ENCODE measurements at regions not wholly inside any gene's neighbourhood (a gene's known extent, or its start where the extent isn't known, plus 50 kb on each side); places are given as distances from the start of the nearest gene placed in this dataset.

GRCh38 chr6:169988769-169989550, 237.5 kb downstream of the ERMARD start:
- no peak for DNase-seq (ENCODE audit: low read depth in 3 of 3, low spot score in 2 of 3)

- DNase-seq (ENCODE audit: low read depth in 3 of 3, low spot score in 2 of 3), result no peak
Observed at GRCh38 chr6:169986848-169987498, 235.6 kb downstream of the ERMARD start.

DNA sequence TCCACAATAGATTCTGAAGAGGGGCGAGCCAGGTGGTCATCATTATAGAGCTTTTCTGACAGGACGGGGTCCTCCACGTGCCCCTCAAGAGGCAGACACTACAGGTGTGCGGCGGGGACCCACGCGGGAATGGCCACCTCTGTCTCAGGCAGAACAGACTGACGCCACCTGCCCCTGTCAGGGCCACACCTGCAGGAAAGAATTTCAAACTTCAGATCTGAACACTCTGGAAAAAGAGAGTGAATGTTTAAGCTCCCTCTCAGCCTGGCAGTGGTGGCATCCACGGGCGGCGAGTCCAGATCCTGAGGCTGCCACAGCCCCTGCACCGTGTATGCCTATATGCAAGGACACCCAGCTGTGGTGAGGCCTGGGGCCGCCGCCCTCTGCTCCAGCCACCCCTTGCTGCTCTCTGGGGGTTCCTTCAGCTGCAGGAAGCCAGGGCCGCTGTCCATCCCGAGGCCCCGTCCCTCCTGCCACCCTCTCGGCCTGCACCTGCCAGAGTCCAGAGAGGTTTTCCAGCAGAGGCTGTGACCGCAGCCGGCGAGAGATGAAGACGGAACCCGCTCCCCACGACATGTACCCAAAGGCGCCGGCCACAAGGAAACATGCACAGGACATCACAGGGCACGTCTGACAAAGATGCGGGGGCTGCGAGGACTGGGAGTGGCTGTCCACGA, 234.9 kb downstream of the ERMARD start:
- no peak for DNase-seq (ENCODE audit: low read depth in 3 of 3, low spot score in 2 of 3)

DNA sequence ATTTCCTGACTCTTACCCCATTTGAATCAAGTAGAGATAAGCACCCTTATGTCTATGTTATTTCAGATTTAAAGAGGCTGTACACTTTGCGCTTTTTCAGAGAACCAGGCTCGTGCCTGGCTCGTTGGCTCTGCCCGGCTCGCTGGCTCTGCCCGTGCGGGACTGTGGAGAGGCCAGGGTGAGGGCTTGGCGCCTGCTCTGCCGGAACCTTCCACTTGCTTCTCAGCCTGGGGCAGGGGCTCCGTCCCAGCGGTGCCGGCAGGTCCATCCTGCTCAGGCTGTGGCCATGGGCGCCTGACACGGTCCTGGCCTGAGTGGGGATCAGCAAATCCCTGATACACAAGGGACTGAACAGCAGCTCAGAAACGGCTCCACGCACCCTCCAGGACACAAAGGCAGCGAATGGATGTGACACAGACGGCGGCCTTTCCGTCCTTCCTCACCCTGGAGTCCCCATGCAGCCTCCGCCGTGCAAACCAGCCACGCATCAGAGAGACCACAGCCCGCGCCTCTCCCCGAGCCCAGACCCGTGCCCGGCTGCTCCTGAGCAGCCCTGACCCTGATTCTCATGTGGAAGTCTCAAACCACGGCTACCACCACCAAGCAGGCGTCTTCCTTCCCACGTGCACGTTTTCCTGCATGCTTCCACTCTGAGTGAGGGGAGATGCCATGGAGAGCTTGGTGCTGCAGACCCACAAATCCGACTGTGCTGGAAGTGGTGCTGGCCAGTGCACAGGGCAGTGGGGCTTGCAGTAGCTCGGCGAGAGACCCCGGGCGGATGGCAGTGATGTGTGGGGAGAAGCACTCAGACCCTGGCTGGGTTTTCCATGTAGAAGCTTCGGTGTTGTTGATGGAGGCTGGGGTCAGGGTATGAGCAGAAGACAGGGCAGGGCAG, 233.9 kb downstream of the ERMARD start:
- DNase-seq (ENCODE audit: low read depth in 3 of 3, low spot score in 2 of 3), result no peak

DNA sequence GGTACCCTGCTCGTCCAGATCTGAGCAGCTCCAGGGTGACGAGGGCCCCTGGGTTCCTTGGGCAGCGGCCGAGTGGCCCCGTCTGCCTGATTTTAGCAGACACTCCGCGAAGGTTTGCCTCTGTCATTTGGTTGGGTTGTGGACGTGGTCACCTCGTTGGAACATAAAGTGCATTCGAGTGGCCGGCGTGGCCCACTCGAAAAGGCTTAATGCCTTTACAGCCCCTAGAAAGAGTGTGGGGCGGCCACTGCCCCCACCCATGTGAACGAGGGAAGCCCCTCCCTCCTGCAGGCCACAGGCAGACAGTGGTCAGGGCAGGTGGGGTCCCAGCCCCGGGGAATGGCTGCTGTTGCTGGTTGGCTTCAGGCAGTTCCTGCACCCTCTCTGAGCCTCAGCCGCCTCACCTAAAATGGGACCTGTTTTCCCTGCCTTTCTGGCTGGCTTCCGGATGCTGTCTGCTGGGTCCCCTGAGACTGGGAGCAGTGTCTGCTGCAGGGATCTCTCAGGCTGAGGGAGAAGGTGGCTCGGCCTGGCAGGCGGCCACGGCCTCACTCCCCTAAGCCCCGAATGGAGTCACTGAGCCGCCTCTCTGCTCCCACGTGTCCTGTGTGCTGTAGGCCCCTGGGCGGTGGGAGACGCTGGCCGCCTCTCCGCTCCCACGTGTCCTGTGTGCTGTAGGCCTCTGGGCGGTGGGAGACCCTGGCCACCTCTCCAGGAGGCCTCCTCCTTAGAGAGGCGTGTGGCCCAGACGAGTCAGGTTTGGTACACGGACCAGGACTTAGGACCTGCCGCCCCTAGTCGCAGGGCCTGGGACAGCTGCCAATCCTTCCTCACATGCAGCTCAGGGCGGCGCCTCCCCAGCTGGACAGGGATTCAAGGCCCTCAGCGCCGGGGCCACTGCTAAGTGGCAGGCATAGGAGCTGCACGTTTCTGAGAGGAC, 233.0 kb downstream of the ERMARD start:
- DNase-seq (ENCODE audit: low read depth in 3 of 3, low spot score in 2 of 3), result no peak

DNA sequence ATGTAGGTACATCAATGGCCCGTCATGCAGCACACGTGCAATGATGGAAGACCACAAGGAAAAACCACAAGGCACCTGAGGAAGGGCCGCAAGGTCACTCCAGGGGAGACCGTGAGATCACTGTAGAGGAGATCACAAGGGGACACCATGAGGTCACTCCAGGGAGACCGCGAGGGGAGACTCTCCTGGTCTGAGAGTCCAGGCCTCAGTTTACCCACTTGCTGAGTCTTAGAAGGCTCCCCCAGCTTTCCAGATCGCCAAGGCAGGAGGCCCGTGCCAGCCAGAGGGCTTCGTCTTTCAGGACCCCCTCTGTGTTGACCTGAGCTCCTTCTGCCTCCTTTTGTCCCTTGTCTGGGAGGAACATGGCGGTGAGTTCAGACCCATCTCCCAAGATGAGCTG, 232.2 kb downstream of the ERMARD start:
- no peak for DNase-seq (ENCODE audit: low read depth in 3 of 3, low spot score in 2 of 3)

DNA sequence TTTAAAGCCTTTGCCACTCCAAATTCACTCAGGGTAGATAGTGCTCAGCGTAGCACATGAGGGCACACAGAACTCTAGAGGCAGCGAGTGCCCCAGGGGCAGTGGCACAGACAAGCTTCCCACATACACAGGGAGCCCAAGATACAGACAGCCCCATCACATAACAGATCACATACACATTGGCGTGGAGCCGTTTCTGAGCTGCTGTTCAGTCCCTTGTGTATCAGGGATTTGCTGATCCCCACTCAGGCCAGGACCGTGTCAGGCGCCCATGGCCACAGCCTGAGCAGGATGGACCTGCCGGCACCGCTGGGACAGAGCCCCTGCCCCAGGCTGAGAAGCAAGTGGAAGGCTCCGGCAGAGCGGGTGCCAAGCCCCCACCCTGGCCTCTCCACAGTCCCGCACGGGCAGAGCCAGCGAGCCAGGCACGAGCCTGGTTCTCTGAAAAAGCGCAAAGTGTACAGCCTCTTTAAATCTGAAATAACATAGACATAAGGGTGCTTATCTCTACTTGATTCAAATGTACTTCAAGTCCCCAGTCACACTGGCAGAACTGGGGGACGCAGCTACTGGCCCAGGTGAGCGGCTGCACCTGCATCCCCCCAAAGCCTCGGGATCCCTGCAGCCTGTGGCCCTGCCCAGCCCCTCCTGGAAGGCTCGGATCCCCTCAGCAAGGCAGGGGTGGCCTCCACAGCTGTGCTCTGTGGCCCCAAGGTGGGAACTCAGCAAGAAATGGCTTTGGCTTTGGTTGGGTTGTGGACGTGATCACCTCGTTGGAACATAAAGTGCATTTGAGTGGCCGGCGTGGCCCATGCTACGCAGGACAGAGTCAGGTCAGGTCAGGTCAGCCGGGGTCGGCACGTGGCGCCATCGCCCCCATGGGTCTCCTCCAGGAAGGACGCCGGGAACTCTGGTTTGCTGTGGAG, 231.3 kb downstream of the ERMARD start:
- no peak for DNase-seq (ENCODE audit: low read depth in 3 of 3, low spot score in 2 of 3)

DNA sequence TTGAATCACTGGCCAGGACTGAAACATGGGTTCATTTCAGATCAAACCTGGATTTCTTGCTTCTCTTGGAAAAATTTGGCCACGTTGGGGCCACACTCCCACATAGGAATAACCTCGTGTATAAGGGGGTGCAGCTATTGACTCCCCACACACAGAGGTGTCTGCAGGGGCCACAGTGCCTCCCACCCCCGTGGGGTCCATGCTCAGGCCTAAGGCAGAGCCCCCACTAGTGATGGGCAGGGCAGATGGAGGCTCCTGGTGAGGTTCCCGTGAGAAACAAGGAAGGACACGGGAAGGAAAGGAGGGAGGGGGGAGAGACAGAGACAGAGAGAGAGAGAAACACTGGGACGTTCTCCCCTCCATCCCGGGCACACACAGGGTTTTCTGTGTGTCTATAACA, 230.5 kb downstream of the ERMARD start:
- DNase-seq (ENCODE audit: low read depth in 3 of 3, low spot score in 2 of 3), result no peak

- no peak for DNase-seq (ENCODE audit: low read depth in 3 of 3, low spot score in 2 of 3)
Observed at GRCh38 chr6:169981568-169981967, 230.1 kb downstream of the ERMARD start.

GRCh38 chr6:169980826-169981450, 229.5 kb downstream of the ERMARD start:
- DNase-seq (ENCODE audit: low read depth in 3 of 3, low spot score in 2 of 3), result no peak

DNA sequence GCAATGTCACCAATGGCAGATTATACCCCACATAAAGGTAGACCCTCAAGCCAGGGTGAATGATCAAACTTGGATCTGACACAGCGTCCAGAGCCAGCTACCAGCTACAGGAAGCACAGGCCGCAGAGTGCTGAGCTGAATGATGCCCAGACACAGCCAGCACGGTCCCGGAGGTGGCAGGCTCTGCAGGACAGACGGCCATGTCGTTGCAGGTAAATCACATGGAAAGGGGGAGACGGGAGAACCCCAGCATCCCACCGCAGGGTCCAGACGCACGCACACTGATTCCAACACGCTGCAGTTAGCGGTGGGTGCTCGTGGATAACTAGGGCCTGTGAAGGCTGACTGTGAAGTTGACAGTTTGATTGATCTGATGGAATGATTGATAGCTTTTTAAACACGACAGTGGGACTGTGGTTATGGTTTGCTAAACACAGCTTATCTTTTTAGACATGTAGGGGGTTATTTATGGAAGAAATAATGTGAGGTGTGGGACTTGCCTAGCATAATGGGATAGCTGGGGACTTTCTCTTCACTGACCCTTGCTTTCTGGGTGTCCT, 228.5 kb downstream of the ERMARD start:
- DNase-seq (ENCODE audit: low read depth in 3 of 3, low spot score in 2 of 3), result no peak

- DNase-seq (ENCODE audit: low read depth in 3 of 3, low spot score in 2 of 3), result no peak
Observed at GRCh38 chr6:169978615-169979161, 227.3 kb downstream of the ERMARD start.

DNA sequence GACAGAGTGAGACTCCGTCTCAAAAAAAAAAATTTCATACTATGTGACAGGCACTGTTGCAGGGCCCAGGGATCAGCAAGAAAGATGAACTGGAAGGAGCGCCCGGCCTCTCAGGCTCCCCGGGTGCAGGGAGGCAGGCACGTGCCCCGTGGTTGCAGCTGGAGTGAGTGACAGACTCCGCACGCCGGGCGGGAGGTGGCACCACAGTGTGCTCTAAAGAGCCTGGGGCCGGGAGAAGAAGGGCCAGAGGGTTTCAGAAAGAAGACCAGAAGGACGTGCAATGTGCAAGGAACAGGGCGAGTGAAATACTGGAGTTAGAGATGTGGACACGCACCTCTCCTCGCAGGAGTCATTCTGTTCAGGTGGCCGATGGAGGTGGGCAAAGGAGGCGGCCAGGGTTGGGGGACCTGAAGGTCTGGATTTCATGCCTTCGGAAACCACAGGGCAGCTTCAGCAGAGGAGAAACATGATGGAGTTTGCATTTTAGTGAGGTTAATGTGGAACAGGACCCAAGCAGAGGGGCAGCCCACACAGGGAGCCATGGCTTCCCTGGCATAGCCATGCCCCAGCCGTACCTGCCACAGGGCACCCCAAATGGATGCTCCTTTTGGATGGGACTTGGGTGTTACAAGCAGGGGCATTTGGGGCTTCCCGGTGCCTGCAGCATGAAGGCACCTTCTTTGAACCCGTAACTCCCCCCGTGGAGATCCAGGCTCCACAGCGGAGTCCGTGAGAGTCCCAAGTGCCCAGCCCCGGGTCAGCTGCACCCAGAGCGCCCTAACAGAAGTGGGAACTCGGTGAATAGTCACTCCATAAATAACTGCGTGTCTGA, 226.2 kb downstream of the ERMARD start:
- DNase-seq (ENCODE audit: low read depth in 3 of 3, low spot score in 2 of 3), result no peak

- DNase-seq (ENCODE audit: low read depth in 3 of 3, low spot score in 2 of 3), result no peak
Observed at GRCh38 chr6:169976301-169977081, 225.1 kb downstream of the ERMARD start.

- no peak for DNase-seq (ENCODE audit: low read depth in 3 of 3, low spot score in 2 of 3)
Observed at GRCh38 chr6:169975701-169976100, 224.3 kb downstream of the ERMARD start.

GRCh38 chr6:169975286-169975685, 223.9 kb downstream of the ERMARD start:
- no peak for DNase-seq (ENCODE audit: low read depth in 3 of 3, low spot score in 2 of 3)
